ENCODE measurements at regions not wholly inside any gene's neighbourhood (a gene's known extent, or its start where the extent isn't known, plus 50 kb on each side); places are given as distances from the start of the nearest gene placed in this dataset.

- TF ChIP-seq TAF1 (IDR thresholded peaks at IDR 0.05; ENCODE audit: low read depth) (no peak), EZH2 (IDR thresholded peaks at IDR 0.05; ENCODE audit: borderline replicate concordance, insufficient read depth, low read length, poor library complexity, severe bottlenecking) (no peak), CTCF (IDR thresholded peaks at IDR 0.05; ENCODE audit: poor library complexity, severe bottlenecking) (no peak), EP300 (conservative IDR thresholded peaks at IDR 0.05; ENCODE audit: poor library complexity, severe bottlenecking) (no peak), REST (IDR thresholded peaks at IDR 0.05; ENCODE audit: borderline replicate concordance) (no peak), MXI1 (conservative IDR thresholded peaks at IDR 0.05; ENCODE audit: poor library complexity, severe bottlenecking) (no peak), POLR2AphosphoS5 (IDR thresholded peaks at IDR 0.05) (no peak), SMC3 (conservative IDR thresholded peaks at IDR 0.05; ENCODE audit: poor library complexity) (no peak), RAD21 (conservative IDR thresholded peaks at IDR 0.05) (no peak)
- no peaks in the 10 kb centered on the region for H3K9me2 ChIP-seq (ENCODE audit: insufficient read depth, low read length)
- no peak overlapping the region for H2AFZ ChIP-seq (ENCODE audit: low read depth, low read length)
- no peaks in the 10 kb centered on the region for H4K20me1 ChIP-seq (ENCODE audit: insufficient read depth)
- no peak overlapping the region for H3K9ac ChIP-seq (ENCODE audit: low read length)
- no peaks in the 10 kb centered on the region for H3K79me2 ChIP-seq (replicated peaks; ENCODE audit: insufficient read depth, low read length)
- H3K9me3 ChIP-seq (ENCODE audit: low read length) = no peaks in the 10 kb centered on the region
- H3K36me3 ChIP-seq (ENCODE audit: insufficient read depth, low read length) = no peaks in the 10 kb centered on the region
- no peak overlapping the region for H3K27ac ChIP-seq (ENCODE audit: low read length)
- H3K4me2 ChIP-seq (ENCODE audit: low read length) = no peak overlapping the region
- H3K27me3 ChIP-seq (ENCODE audit: insufficient read depth, low read depth, low read length) = peaks cover 16% of the 10 kb centered on the region
- no peaks in the 10 kb centered on the region for H3F3A ChIP-seq (ENCODE audit: insufficient read depth, low read length, poor library complexity, severe bottlenecking)
- no peak overlapping the region for H3K4me3 ChIP-seq (ENCODE audit: low read length)
These were observed 68.1 kb upstream of the BCOR start for GRCh38 chrX:40165861-40166260.

- H2AFZ ChIP-seq (ENCODE audit: low read depth, low read length) = no peak overlapping the region
- TF ChIP-seq RAD21 (conservative IDR thresholded peaks at IDR 0.05) = no peak
- TF ChIP-seq MXI1 (conservative IDR thresholded peaks at IDR 0.05; ENCODE audit: poor library complexity, severe bottlenecking) = no peak
- TF ChIP-seq SMC3 (conservative IDR thresholded peaks at IDR 0.05; ENCODE audit: poor library complexity) = no peak
- no peak for TF ChIP-seq EP300 (conservative IDR thresholded peaks at IDR 0.05; ENCODE audit: poor library complexity, severe bottlenecking)
- TF ChIP-seq TAF1 (IDR thresholded peaks at IDR 0.05; ENCODE audit: low read depth) = no peak
- TF ChIP-seq POLR2AphosphoS5 (IDR thresholded peaks at IDR 0.05) = no peak
- TF ChIP-seq CTCF (IDR thresholded peaks at IDR 0.05; ENCODE audit: poor library complexity, severe bottlenecking) = no peak
- no peak for TF ChIP-seq EZH2 (IDR thresholded peaks at IDR 0.05; ENCODE audit: borderline replicate concordance, insufficient read depth, low read length, poor library complexity, severe bottlenecking)
- TF ChIP-seq REST (IDR thresholded peaks at IDR 0.05; ENCODE audit: borderline replicate concordance) = no peak
- no peaks in the 10 kb centered on the region for H3K79me2 ChIP-seq (replicated peaks; ENCODE audit: insufficient read depth, low read length)
- no peaks in the 10 kb centered on the region for H3F3A ChIP-seq (ENCODE audit: insufficient read depth, low read length, poor library complexity, severe bottlenecking)
- H4K20me1 ChIP-seq (ENCODE audit: insufficient read depth) = no peaks in the 10 kb centered on the region
- no peaks in the 10 kb centered on the region for H3K9me3 ChIP-seq (ENCODE audit: low read length)
- no peaks in the 10 kb centered on the region for H3K9me2 ChIP-seq (ENCODE audit: insufficient read depth, low read length)
- peaks cover 16% of the 10 kb centered on the region for H3K27me3 ChIP-seq (ENCODE audit: insufficient read depth, low read depth, low read length)
- no peak overlapping the region for H3K4me2 ChIP-seq (ENCODE audit: low read length)
- H3K27ac ChIP-seq (ENCODE audit: low read length) = no peak overlapping the region
- H3K9ac ChIP-seq (ENCODE audit: low read length) = no peak overlapping the region
- H3K4me3 ChIP-seq (ENCODE audit: low read length) = no peak overlapping the region
- H3K36me3 ChIP-seq (ENCODE audit: insufficient read depth, low read length) = no peaks in the 10 kb centered on the region
These were observed 67.4 kb upstream of the BCOR start for GRCh38 chrX:40165206-40165605.

Data from neural cell (in vitro differentiated cells).